Neural cell (in vitro differentiated cells): ENCODE measurements at regions not wholly inside any gene's neighbourhood (a gene's known extent, or its start where the extent isn't known, plus 50 kb on each side); places are given as distances from the start of the nearest gene placed in this dataset.

Experiments
- H2AFZ ChIP-seq: fragments of 200-600, 300-800 bp; sonication (generic), shearing (Covaris generic); 2 replicates; pipeline ENCODE4 v1.6.0; 2014; ENCODE audit warnings: low read depth, mild to moderate bottlenecking, antibody characterized with exemption, low read length, moderate library complexity
- H3F3A ChIP-seq: fragments of 200-600 bp; shearing (Covaris generic); 2 replicates; pipeline ENCODE4 v1.6.1; 2016; ENCODE audit warnings: mild to moderate bottlenecking, moderate library complexity, mixed read lengths, antibody characterized with exemption, low read length; ENCODE audit not compliant: insufficient read depth, poor library complexity, severe bottlenecking
- H3K27ac ChIP-seq: fragments of 200-600, 300-800 bp; sonication (generic), shearing (Covaris generic); 2 replicates; pipeline ENCODE4 v1.5.1; 2014; ENCODE audit warnings: mild to moderate bottlenecking, low read length, moderate library complexity
- H3K27me3 ChIP-seq: fragments of 300-800, 200-600 bp; sonication (generic), shearing (Covaris generic); 2 replicates; pipeline ENCODE4 v1.6.0; 2014; ENCODE audit warnings: mild to moderate bottlenecking, low read depth, low read length, moderate library complexity; ENCODE audit not compliant: insufficient read depth
- H3K36me3 ChIP-seq: fragments of 300-800, 200-600 bp; sonication (generic), shearing (Covaris generic); 2 replicates; pipeline ENCODE4 v1.5.1; 2014; ENCODE audit warnings: mild to moderate bottlenecking, antibody characterized with exemption, low read length, moderate library complexity; ENCODE audit not compliant: insufficient read depth
- H3K4me2 ChIP-seq: fragments of 300-800, 200-600 bp; sonication (generic), shearing (Covaris generic); 2 replicates; pipeline ENCODE4 v1.6.0; 2014; ENCODE audit warnings: mild to moderate bottlenecking, low read length
- H3K4me3 ChIP-seq: fragments of 300-800, 200-600 bp; sonication (generic), shearing (Covaris generic); 2 replicates; pipeline ENCODE4 v1.5.1; 2014; ENCODE audit warnings: mild to moderate bottlenecking, low read length, moderate library complexity
- H3K79me2 ChIP-seq: fragments of 200-600 bp; shearing (Covaris generic); replicated peaks from 2 replicates; pipeline ENCODE4 v1.6.0; 2014; ENCODE audit warnings: mild to moderate bottlenecking, low read length, moderate library complexity; ENCODE audit not compliant: insufficient read depth
- H3K9ac ChIP-seq: fragments of 300-800, 200-600 bp; sonication (generic), shearing (Covaris generic); 2 replicates; pipeline ENCODE4 v1.6.1; 2016; ENCODE audit warnings: mild to moderate bottlenecking, low read length, mixed read lengths
- H3K9me2 ChIP-seq: fragments of 200-600 bp; shearing (Covaris generic); 2 replicates; pipeline ENCODE4 v1.6.1; 2016; ENCODE audit warnings: mild to moderate bottlenecking, low read length, mixed read lengths; ENCODE audit not compliant: insufficient read depth
- H3K9me3 ChIP-seq: fragments of 200-600, 300-800 bp; sonication (generic), shearing (Covaris generic); 2 replicates; pipeline ENCODE4 v1.6.1; 2016; ENCODE audit warnings: mild to moderate bottlenecking, mixed run types, low read length, moderate library complexity, mixed read lengths
- H4K20me1 ChIP-seq: fragments of 200-600 bp; shearing (Covaris generic); 2 replicates; pipeline ENCODE4 v1.6.1; 2016; ENCODE audit warnings: mild to moderate bottlenecking, mixed run types; ENCODE audit not compliant: insufficient read depth
- CTCF ChIP-seq: fragments of 450-650 bp; IDR thresholded peaks from 2 replicates; pipeline ENCODE4 v1.5.1; 2014; ENCODE audit warnings: antibody characterized with exemption, mild to moderate bottlenecking, moderate library complexity; ENCODE audit not compliant: poor library complexity, severe bottlenecking
- EP300 ChIP-seq: fragments of 450-650 bp; conservative IDR thresholded peaks from 2 replicates; pipeline ENCODE4 v1.6.1; 2014; ENCODE audit warnings: antibody characterized with exemption, mild to moderate bottlenecking, moderate library complexity; ENCODE audit not compliant: poor library complexity, severe bottlenecking
- EZH2 ChIP-seq: fragments of 200-600, 300-800 bp; shearing (Covaris generic), sonication (generic); IDR thresholded peaks from 2 replicates; pipeline ENCODE4 v1.6.1; 2014; ENCODE audit warnings: antibody characterized with exemption, low read length, borderline replicate concordance, mild to moderate bottlenecking; ENCODE audit not compliant: insufficient read depth, poor library complexity, severe bottlenecking
- MXI1 ChIP-seq: fragments of 450-650 bp; conservative IDR thresholded peaks from 2 replicates; pipeline ENCODE4 v1.6.1; 2014; ENCODE audit warnings: antibody characterized with exemption, mild to moderate bottlenecking; ENCODE audit not compliant: poor library complexity, severe bottlenecking
- POLR2AphosphoS5 ChIP-seq: IDR thresholded peaks from 2 replicates; pipeline ENCODE4 v1.6.1; 2012
- RAD21 ChIP-seq: fragments of 450-650 bp; conservative IDR thresholded peaks from 2 replicates; pipeline ENCODE4 v1.6.1; 2014; ENCODE audit warnings: antibody characterized with exemption, mild to moderate bottlenecking, moderate library complexity
- REST ChIP-seq: IDR thresholded peaks from 2 replicates; pipeline ENCODE4 v1.6.1; 2012; ENCODE audit warnings: borderline replicate concordance
- SMC3 ChIP-seq: fragments of 450-650 bp; conservative IDR thresholded peaks from 2 replicates; pipeline ENCODE4 v1.6.1; 2014; ENCODE audit warnings: antibody characterized with exemption, mild to moderate bottlenecking, moderate library complexity; ENCODE audit not compliant: poor library complexity
- TAF1 ChIP-seq: IDR thresholded peaks from 2 replicates; pipeline ENCODE4 v1.6.1; 2012; ENCODE audit warnings: low read depth

- Histone ChIP-seq H3K27ac (no peak overlapping the region), H3F3A (no peaks in the 10 kb centered on the region), H3K9me2 (no peaks in the 10 kb centered on the region), H4K20me1 (no peaks in the 10 kb centered on the region), H3K36me3 (no peaks in the 10 kb centered on the region), H3K9ac (no peak overlapping the region), H2AFZ (no peak overlapping the region), H3K27me3 (no peaks in the 10 kb centered on the region), H3K79me2 (no peaks in the 10 kb centered on the region), H3K4me3 (no peak overlapping the region), H3K9me3 (no peaks in the 10 kb centered on the region), H3K4me2 (no peak overlapping the region)
- TF ChIP-seq EP300 = no peak
- TF ChIP-seq SMC3 = no peak
Measured at GRCh38 chr2:193276988-193277387, 1082.3 kb upstream of the TMEFF2 start.

GRCh38 chr2:193276560-193276959, 1081.8 kb upstream of the TMEFF2 start:
- H3K9me3 ChIP-seq = no peaks in the 10 kb centered on the region
- TF ChIP-seq TAF1 (no peak), MXI1 (no peak), EP300 (no peak)
- H3K9me2 ChIP-seq = no peaks in the 10 kb centered on the region
- H3K27me3 ChIP-seq = no peaks in the 10 kb centered on the region
- no peak overlapping the region for H3K27ac ChIP-seq
- no peak overlapping the region for H3K4me2 ChIP-seq
- H3F3A ChIP-seq = no peaks in the 10 kb centered on the region
- no peak overlapping the region for H3K4me3 ChIP-seq
- H3K9ac ChIP-seq = no peak overlapping the region
- no peak overlapping the region for H2AFZ ChIP-seq
- no peaks in the 10 kb centered on the region for H3K79me2 ChIP-seq
- H4K20me1 ChIP-seq = no peaks in the 10 kb centered on the region
- no peaks in the 10 kb centered on the region for H3K36me3 ChIP-seq

- H3K9me2 ChIP-seq = no peaks in the 10 kb centered on the region
- no peaks in the 10 kb centered on the region for H3K9me3 ChIP-seq
- no peaks in the 10 kb centered on the region for H3K36me3 ChIP-seq
- H3K27ac ChIP-seq = no peak overlapping the region
- TF ChIP-seq REST (no peak), EP300 (no peak), RAD21 (no peak), EZH2 (no peak), SMC3 (no peak), CTCF (no peak), MXI1 (no peak), POLR2AphosphoS5 (no peak)
- no peaks in the 10 kb centered on the region for H3F3A ChIP-seq
- H3K4me3 ChIP-seq = no peak overlapping the region
- no peaks in the 10 kb centered on the region for H3K79me2 ChIP-seq
- no peak overlapping the region for H3K9ac ChIP-seq
- no peak overlapping the region for H2AFZ ChIP-seq
- no peaks in the 10 kb centered on the region for H3K27me3 ChIP-seq
- H4K20me1 ChIP-seq = no peaks in the 10 kb centered on the region
- no peak overlapping the region for H3K4me2 ChIP-seq
Measured at GRCh38 chr2:193276069-193276468, 1081.3 kb upstream of the TMEFF2 start.
